GM18519 (cell line): ENCODE measurements at regions not wholly inside any gene's neighbourhood (a gene's known extent, or its start where the extent isn't known, plus 50 kb on each side); places are given as distances from the start of the nearest gene placed in this dataset.

Experiments used
- ATAC-seq: cut with Tn5 transposase; IDR thresholded peaks from one replicate; pipeline ENCODE4 v1.9.1; 2021; ENCODE audit warnings: mild to moderate bottlenecking, moderate library complexity; ENCODE audit not compliant: unreplicated experiment, low FRiP score

- ATAC-seq, result no peak
These were observed 68.1 kb upstream of the HTR2A start for GRCh38 chr13:46964789-46965527.

GRCh38 chr13:46963904-46964303, 67.1 kb upstream of the HTR2A start:
- ATAC-seq, result no peak

- ATAC-seq, result no peak
These were observed 65.6 kb upstream of the HTR2A start for GRCh38 chr13:46962281-46962941.

GRCh38 chr13:46961719-46962118, 64.9 kb upstream of the HTR2A start:
- peak; percentile 99 for ATAC-seq

- no peak for ATAC-seq
These were observed 57.1 kb upstream of the HTR2A start for GRCh38 chr13:46953941-46954340.

- ATAC-seq, result no peak
These were observed 56.5 kb upstream of the HTR2A start for GRCh38 chr13:46953331-46953730.

GRCh38 chr13:46951516-46951915, 54.7 kb upstream of the HTR2A start:
- no peak for ATAC-seq

- no peak for ATAC-seq
These were observed 52.4 kb upstream of the HTR2A start for GRCh38 chr13:46949211-46949610.

GRCh38 chr13:46948338-46948737, 51.5 kb upstream of the HTR2A start:
- no peak for ATAC-seq

GRCh38 chr13:46947425-46948191, 50.8 kb upstream of the HTR2A start:
- ATAC-seq, result no peak
